HG03175 (cell line): ENCODE measurements at regions not wholly inside any gene's neighbourhood (a gene's known extent, or its start where the extent isn't known, plus 50 kb on each side); places are given as distances from the start of the nearest gene placed in this dataset.
A peak's percentile ranks its signal among the peaks of the same experiment; 100 is the strongest.

Source experiments
- ATAC-seq: cut with Tn5 transposase; IDR thresholded peaks from one replicate; pipeline ENCODE4 v1.9.1; 2021; ENCODE audit warnings: mild to moderate bottlenecking, moderate library complexity; ENCODE audit not compliant: unreplicated experiment

- ATAC-seq = no peak
These were observed 94.0 kb upstream of the RAB3GAP2 start for GRCh38 chr1:220366269-220366668.

- no peak for ATAC-seq
These were observed 91.1 kb upstream of the RAB3GAP2 start for GRCh38 chr1:220363196-220363837.

GRCh38 chr1:220356981-220357850, 85.0 kb upstream of the RAB3GAP2 start:
- no peak for ATAC-seq

GRCh38 chr1:220353229-220354012, 81.2 kb upstream of the RAB3GAP2 start:
- no peak for ATAC-seq

DNA sequence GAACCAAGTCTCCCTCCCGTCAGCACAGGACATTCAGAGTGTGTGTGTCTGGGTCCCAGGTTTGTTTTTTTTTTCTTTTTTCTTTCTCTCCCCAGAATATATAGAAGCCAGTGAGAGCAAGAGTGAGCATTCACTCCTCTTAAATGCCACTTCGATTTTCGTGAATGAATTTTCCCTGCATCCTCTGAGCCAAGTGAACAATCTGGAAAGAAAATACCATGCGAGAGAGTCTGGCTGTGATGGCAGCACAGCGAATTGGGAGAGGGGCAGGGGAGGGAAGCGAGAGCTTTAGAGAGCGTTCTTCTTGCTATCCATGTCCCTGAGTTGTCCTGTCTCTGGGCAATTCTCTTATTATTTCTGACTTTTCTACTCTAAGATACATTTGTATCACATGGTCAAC, 76.0 kb upstream of the RAB3GAP2 start:
- ATAC-seq = no peak

DNA sequence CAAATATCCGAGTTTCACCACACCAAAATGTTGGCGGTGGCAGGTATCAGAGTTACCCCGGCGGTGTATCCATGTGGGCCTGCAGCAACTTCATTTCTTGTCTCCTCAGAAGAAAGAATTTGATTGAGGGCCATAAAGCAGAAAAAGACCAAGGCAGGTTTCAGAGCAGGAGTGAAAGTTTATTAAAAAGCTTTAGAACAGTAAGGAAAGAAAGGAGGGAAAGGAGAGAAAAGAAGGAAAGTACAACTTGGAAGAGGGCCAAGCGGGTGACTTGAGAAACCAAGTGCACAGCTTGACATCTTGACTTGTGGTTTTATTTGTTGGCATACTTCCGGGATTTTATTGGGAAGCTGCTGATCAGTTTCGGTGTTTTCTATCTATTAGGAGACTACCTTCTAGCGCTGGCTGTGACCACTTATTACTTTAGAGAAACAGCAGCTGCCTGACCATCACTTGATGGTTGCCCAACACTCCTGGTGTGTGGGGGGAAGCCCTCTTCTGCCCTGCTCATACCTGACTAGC, 75.5 kb upstream of the RAB3GAP2 start:
- no peak for ATAC-seq

- ATAC-seq = peak; percentile 50
These were observed 72.5 kb upstream of the RAB3GAP2 start for GRCh38 chr1:220344745-220345144.

DNA sequence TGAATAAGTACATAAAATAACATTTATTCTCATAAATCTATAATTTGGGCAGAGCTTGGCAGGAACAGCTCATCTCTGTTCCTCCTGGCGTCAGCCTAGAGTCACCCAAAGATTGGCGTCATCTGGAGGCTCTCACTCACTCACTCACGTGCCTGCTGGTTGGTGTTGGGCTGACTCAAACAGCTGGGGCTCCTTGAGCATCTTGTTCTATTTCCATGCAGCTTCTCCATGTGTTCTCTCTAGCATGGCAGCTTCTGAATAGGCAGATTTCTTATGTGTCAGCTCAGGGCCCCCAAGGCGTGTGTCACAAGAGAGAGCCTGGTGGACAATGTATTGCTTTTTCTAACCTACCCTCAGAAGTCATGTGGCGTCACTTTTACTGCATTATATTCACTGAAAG, 70.6 kb upstream of the RAB3GAP2 start:
- no peak for ATAC-seq

DNA sequence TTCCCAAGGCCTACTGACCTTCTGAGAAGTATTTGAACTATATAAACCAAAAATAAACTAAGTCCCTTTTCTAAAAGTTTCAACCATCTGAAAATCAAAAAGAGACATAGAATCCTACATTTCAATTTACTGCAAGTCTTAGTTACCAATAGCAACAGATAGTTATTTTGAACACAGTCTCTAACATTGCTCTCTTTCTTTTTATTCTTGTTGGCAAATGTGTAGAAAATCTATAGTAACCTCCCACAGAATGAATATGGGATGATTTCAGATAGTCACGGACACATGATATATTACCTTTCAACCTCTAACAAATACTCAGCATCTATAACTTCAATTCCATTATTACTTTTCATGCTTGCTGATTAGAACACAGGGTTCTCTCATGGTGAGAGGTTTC, 68.9 kb upstream of the RAB3GAP2 start:
- no peak for ATAC-seq

DNA sequence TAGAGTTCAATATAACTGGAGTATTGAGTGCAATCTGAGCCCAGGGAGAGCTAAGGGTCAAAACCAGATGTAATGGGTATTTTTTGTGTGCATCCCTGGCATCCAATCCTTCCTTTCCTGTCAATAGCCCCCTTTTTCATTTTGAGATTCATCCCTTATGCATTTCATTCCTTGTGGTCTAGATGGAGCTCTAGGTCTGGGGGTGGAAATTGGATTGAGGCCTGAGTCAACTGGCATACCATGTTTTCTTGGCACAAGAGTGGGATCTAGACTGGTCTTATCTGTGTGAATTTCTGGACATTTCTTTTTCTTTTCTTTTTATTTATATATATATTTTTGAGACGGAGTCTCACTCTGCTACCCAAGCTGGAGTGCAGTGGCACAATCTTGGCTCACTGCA, 67.3 kb upstream of the RAB3GAP2 start:
- ATAC-seq = no peak

- ATAC-seq = no peak
These were observed 66.5 kb upstream of the RAB3GAP2 start for GRCh38 chr1:220338759-220339158.

DNA sequence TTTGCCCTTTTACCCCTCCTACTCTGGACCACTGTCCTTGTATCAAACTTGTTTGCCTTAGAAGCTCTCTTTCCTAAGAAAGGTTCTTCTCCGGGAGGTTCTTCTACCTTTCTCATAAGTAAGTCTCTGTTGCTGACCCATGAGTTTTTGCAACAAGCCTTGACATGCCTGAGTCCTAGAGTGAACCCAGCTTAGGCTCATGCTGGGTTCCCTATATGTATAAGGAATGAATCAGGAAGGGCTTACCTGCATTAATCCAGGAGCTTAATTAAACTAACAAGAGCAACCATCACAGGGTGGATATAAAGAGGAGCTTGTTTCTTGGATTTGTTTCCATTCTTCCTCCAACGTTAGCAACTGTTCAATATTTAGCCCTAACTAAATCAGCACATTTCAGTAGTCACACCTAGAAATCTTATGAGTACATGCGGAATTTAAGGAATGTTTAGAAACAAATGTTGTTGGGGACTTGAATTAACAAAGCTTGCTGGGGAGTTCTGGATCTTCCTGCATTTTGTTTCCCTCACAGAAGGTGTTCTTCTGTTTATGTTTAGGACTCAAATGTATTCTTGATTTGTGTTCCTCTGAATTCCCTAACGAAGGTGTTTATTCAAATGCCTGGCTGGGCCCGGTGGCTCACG, 64.3 kb upstream of the RAB3GAP2 start:
- ATAC-seq = no peak

DNA sequence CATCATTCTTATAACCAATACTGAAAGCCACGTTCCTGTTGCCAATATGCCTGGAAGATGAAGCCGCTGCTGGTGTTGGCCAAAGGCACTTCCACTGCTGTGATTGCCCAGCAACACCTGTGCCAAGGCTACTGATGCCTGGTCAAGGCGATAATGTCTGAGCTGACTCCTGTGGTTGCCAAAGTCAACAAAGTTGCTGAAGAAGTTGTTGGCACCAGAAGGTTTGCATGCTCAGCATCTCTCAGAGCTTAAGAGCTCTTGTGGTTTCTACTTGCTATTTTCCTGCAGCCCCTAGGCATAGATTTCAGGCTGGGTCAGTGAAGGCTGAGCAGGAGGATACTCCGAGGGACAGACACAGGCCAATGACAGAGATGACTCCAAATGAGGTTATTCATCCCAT, 63.4 kb upstream of the RAB3GAP2 start:
- no peak for ATAC-seq

GRCh38 chr1:220331318-220331717, 59.1 kb upstream of the RAB3GAP2 start:
- no peak for ATAC-seq

- no peak for ATAC-seq
These were observed 58.0 kb upstream of the RAB3GAP2 start for GRCh38 chr1:220330265-220330664.

DNA sequence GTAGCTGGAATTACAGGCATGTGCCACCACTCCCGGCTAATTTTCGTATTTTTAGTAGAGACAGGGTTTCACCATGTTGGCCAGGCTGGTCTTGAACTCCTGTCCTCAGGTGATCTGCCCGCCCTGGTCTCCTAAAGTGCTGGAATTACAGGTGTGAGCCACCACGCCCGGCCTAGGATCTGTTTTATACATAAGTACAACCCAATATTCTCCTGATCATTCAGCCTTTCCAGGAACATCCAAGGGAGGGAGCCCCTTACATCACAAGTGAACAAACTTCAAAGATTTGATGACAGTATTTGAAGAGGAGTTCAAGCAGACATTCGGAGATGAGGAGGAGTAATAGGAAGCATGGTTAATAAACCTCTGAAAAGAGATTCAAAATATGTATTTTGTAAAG, 54.9 kb upstream of the RAB3GAP2 start:
- ATAC-seq = no peak

DNA sequence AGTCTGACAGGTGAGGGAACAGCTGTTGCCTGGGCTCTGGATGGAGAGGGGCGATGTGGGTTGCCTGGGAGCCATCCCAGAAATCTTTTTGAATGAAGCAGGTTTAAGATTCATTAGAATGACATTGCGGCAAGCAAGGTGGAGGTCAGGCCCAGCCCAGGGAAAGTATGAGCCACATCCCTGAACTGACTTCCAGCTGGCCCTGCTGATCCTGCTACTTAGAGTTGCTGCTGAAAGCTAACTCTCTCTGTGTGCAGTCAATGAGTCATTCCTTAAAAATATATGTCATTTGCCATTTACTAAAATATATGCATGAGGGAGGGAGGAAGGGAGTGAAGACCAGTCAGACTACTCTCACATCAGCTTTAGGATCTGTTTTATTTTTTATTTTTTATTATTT, 54.3 kb upstream of the RAB3GAP2 start:
- no peak for ATAC-seq

DNA sequence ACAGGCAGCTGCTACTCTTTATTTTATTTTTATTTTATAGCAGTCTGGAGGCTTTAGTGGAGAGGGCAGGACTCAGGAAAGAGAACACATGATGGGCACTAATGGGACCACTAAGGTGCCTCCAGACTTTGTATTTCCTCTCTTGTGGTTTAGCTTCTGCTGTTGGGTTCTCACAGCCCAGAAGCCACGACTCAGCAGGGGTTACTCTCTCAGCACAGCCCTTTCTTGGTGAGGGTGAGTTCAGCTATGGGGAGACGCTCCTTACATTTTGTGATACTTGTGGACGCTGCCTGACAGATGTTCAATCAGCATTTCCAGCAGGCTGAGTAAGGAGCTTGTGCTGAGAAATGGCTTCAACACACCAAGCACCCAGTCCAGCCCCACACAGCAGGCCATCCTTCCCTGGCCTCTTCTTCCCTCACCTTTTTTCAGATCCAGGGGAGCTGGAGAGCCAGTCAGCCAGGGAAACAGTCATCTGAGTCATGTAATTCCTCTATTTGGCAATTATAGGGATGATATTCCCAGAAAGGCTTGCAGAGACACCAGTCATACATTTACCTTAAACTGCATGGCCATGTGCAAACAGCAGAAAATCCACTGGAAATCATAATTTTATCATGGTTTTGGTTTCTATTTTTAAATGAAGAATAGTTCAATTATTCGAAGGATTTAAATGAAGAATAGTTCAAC, 53.2 kb upstream of the RAB3GAP2 start:
- ATAC-seq = no peak

DNA sequence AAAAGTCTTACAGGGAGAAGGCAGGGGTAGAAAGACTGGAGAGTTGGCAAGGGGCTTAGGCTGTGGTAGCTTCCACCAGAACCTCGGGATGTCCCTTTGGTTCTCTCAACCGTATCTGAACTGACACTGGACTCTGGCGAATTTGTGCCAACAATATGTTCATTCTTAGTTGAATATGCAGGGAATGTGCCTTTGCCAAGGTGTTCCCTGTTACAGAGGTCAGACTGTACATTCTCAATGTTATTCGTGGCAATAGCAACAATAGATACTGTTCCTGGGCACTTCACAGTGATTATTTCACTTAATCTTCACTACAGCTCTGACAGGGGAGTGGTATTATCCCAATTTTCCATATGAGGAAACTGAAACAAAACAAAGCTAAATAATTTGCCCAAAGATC, 51.5 kb upstream of the RAB3GAP2 start:
- no peak for ATAC-seq

- ATAC-seq = no peak
These were observed 50.3 kb upstream of the RAB3GAP2 start for GRCh38 chr1:220322570-220322969.
